GM12875 (cell line): ENCODE measurements at regions not wholly inside any gene's neighbourhood (a gene's known extent, or its start where the extent isn't known, plus 50 kb on each side); places are given as distances from the start of the nearest gene placed in this dataset.
A peak's percentile ranks its signal among the peaks of the same experiment; 100 is the strongest.
"Not testable (repeated sequence)": the region's sequence is repeated elsewhere in the genome, so short reads cannot be mapped to it uniquely, and the experiment has no call there.

Experiments
- H3K4me3 ChIP-seq: one replicate; pipeline ENCODE4 v1.5.1; 2011; ENCODE audit warnings: low read depth, low read length, control low read depth
- TF ChIP-seq, protein P1 (sequence below): IDR thresholded peaks from 2 replicates; pipeline ENCODE4 v1.5.1; 2011; ENCODE audit warnings: low read depth, mild to moderate bottlenecking, control low read depth, inconsistent platforms, low read length, moderate library complexity, borderline replicate concordance; ENCODE audit not compliant: insufficient read depth

DNA sequence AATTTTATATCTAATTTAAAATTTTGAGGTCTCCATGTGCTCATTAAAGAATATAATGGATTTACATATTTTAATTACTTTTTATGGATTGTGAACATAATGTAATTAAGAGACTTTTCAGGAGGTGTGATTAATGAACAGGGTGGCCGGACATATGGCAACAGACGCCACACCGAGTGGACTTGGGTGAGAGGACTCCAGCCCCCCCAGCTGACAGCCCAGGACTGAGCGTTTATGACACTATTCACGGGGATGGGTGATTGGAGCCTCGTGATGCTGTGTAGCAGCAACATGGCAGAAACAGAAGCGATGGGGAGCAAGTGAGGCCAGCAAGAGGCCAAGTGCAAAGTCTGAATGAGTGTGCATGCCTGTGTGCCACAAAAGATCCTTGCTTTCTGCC is 1176.9 kb downstream of the TYW1 start:
- H3K4me3 ChIP-seq, result no peak overlapping the region

DNA sequence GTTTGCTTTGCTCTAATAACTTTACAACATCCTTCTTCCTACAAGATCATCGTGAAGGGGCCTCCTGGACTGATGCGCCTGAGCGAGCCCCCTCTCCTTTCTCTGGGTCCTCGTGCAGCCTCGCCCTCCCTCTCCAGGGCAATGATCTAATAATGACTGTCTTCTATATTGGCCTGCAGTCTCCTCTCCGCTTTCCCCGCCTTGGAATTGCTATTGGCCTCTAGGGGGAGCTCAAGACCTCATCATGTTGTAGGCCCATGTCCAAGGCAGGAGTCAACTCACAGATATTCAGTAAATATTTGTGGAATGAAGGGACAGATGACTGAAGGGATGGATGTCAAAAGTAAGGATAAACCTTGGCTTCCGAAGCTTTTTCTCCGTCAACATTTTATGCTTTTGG is 1180.3 kb downstream of the TYW1 start:
- H3K4me3 ChIP-seq, result no peak overlapping the region
- TF ChIP-seq, protein P1, sequence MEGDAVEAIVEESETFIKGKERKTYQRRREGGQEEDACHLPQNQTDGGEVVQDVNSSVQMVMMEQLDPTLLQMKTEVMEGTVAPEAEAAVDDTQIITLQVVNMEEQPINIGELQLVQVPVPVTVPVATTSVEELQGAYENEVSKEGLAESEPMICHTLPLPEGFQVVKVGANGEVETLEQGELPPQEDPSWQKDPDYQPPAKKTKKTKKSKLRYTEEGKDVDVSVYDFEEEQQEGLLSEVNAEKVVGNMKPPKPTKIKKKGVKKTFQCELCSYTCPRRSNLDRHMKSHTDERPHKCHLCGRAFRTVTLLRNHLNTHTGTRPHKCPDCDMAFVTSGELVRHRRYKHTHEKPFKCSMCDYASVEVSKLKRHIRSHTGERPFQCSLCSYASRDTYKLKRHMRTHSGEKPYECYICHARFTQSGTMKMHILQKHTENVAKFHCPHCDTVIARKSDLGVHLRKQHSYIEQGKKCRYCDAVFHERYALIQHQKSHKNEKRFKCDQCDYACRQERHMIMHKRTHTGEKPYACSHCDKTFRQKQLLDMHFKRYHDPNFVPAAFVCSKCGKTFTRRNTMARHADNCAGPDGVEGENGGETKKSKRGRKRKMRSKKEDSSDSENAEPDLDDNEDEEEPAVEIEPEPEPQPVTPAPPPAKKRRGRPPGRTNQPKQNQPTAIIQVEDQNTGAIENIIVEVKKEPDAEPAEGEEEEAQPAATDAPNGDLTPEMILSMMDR, result peak; percentile 37; the same call in 1 of the 2 replicates

More for the DNA sequence above, 1176.9 kb downstream of the TYW1 start:
- TF ChIP-seq, protein P1, result no peak

DNA sequence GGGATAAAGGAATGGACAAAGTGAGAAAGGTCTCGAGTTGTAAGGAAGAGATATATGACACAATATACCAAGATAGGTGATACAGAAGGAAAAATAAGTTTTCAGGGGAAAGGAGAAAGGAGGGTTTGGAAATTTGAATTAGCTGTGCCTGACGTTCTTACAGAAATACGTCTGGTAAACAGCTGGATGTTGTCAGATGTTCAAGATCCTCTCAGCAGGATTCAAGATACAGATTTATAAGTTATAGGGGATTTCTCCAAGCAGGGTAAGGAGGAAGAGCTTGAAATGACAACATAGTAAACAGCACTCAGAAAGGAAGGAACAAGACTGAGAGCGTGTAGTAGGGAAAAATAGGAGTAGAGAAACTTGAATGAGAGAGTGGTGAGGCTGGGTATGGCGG is 1184.1 kb downstream of the TYW1 start:
- no peak overlapping the region for H3K4me3 ChIP-seq
- TF ChIP-seq, protein P1, result no peak

DNA sequence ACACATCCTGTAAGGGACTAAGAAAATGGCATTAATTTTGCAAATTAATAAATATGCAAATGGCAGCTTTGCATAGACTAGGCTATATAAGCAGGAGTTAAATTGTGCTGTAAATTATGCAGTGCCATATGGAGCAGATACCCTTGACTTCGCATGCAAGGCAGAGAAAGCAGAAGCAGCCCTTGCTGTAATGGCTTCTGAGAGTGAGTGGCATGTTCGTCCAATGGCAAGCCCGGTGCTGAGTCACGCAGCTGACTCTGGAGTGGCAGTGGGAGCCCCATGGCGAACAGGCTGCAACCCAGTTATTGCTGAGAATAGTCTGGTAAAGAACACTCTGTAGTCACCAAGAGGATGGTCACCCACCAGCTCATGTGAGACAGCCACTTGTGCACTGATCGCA is 1186.5 kb downstream of the TYW1 start:
- TF ChIP-seq, protein P1, result no peak

DNA sequence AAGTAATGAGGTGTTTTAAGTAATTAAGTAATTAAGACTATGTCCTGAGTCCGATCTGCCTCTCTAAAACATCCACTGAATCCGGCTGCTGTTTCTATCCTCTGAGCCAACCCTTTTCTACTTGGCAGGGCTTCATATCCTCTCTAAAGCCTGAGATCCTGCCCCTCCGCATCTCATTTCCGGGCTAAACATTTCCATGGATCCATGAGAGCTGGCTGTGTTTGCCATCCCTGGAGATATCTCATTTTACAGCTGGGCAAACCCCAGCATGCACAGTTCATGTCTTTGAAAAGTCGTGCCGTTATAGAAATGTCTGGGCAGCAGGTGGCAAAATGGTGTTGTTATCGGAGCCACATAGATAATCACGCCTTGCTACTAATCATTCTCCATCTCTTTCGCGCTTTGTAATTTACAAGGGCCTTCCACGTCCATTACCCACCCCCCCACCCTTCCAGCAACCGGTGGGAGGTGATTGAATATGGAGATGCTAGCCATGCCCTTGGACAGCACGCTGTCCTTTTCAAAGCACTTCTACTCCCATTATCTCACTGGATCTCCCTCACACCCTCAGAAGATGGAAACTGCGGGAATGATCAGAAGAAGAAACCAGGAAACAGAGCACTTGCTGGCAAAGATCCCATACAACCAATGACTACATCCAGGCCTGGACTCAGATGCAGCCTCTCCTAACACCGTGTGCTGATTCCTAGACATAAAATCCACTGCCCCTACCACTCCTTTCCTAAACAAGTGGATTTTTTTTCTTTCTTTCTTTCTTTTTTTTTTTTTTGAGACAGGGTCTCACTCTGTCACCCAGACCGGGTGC is 1189.2 kb downstream of the TYW1 start:
- no peak overlapping the region for H3K4me3 ChIP-seq
- TF ChIP-seq, protein P1, result no peak

More for the DNA sequence above, 1186.5 kb downstream of the TYW1 start:
- H3K4me3 ChIP-seq, result no peak overlapping the region

DNA sequence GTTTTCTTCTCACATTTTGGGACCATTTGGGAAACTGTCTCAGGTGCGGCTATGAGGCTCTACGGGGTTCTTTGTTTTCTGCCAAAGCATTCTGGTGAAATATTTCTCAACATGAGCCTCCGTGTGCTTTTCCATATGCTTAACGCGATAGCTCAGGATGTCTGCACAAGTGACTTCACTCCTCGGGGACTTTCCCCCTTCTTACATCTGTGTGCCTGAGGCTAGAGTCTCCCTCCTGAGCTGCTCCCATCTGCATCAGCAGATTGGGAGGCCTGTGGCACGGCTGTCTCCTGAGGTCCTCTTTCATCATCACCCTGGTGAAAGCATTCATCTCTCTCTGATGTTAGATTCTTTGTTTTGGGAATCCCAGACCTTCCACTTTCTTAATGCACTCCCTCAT is 1190.9 kb downstream of the TYW1 start:
- H3K4me3 ChIP-seq, result no peak overlapping the region
- TF ChIP-seq, protein P1, result no peak

DNA sequence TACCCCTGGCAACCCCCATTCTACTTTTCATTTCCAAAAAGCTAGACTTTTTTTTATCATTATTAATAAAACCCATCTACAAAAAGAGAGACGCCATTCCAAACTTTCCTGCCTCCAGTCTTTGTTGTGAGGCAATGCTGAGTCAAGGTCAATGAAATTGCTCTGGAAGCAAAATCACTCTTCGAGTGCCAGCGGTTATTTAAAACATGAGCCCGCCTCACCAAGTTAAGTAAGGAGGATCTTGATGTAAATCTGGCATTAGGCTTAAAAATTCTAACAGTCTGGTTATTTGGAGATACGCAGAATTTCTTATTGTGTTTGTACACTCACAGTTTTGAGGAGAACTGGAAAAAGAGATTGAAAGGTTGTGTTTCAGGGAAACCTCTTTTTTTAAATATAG is 1196.3 kb downstream of the TYW1 start:
- TF ChIP-seq, protein P1, result no peak
- H3K4me3 ChIP-seq, result no peak overlapping the region

DNA sequence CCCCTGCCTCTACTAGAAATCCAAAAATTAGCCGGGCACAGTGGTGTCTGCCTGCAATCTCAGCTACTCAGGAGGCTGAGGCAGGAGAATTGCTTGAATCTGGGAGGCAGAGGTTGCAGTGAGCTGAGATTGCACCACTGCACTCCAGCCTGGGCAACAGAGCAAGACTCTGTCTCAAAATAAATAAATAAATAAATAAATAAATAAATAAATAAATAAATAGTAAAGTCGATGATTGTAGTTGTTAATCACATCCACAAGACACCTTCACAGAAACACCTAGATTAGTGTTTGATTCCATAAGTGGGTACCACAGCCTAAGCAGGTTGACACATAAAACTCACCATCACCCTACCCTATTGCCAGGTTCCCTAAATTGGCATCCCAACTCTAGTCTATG is 1199.0 kb downstream of the TYW1 start:
- not testable (repeated sequence) for H3K4me3 ChIP-seq
